ENCODE measurements at regions not wholly inside any gene's neighbourhood (a gene's known extent, or its start where the extent isn't known, plus 50 kb on each side); places are given as distances from the start of the nearest gene placed in this dataset.

DNA sequence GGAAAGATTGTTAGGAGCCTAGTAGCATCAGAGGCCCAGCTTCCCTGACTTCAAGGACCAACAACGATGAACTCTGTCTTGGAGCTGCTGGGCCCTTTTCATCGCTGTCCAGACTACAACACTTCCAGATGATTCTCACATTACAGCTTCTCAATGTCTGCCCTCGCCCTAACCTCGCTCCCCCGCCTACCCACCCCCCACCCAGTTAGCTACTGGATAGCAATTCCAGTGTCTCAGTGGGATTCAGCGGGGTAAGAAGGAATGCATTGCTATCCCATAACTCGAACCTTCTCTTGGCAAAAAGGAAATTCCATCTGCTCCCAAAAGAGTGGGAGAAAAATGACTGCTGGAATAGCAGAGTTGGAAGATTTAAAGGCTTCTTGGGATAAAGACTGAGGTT is 65.0 kb downstream of the RPL37A start:
- H3K4me3 ChIP-seq: no peak overlapping the region
- TF ChIP-seq POLR2AphosphoS5 (IDR thresholded peaks at IDR 0.05) (no peak), CTCF (IDR thresholded peaks at IDR 0.05) (no peak), POLR2A (IDR thresholded peaks at IDR 0.05) (no peak), EP300 (IDR thresholded peaks at IDR 0.05) (no peak)
- no peak for DNase-seq (ENCODE audit: low spot score in 2 of 2)
- H3K4me1 ChIP-seq: peaks cover 12% of the 10 kb centered on the region
- H3K36me3 ChIP-seq: no peaks in the 10 kb centered on the region
- no peak overlapping the region for H3K27ac ChIP-seq
- WGBS: 82% methylated on average over 7 of the region's 7 CpGs
- no peaks in the 10 kb centered on the region for H3K27me3 ChIP-seq
- H3K9me3 ChIP-seq: no peaks in the 10 kb centered on the region

DNA sequence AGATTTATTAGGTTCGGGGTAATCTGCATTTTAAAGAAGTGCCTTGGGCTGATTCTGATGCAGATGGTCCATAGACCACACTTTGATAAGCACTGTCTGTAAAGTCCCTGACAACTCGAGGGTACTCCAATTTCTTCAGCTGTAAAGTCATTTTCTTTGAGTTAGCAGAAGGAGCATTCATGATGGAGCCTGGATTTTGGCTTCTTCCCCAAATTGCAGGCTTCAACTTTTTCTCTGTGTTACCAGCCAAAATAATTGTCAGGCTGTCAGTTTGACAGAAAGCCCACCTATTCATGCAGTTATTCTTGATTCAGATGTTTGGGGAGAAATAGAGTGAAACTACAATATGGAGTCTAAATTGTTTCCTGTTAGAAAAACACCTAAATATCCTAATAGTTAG is 66.0 kb downstream of the RPL37A start:
- H3K4me3 ChIP-seq: no peak overlapping the region
- H3K9me3 ChIP-seq: no peaks in the 10 kb centered on the region
- TF ChIP-seq CTCF (IDR thresholded peaks at IDR 0.05) (no peak), POLR2A (IDR thresholded peaks at IDR 0.05) (no peak), EP300 (IDR thresholded peaks at IDR 0.05) (no peak), POLR2AphosphoS5 (IDR thresholded peaks at IDR 0.05) (no peak)
- H3K36me3 ChIP-seq: no peaks in the 10 kb centered on the region
- H3K27ac ChIP-seq: no peak overlapping the region
- DNase-seq (ENCODE audit: low spot score in 2 of 2): no peak
- 80% methylated on average over 2 of the region's 2 CpGs for WGBS
- no peaks in the 10 kb centered on the region for H3K27me3 ChIP-seq
- peaks cover 13% of the 10 kb centered on the region for H3K4me1 ChIP-seq

GRCh38 chr2:216565956-216566355 is 67.3 kb upstream of the IGFBP2 start:
- Histone ChIP-seq H3K27me3 (no peaks in the 10 kb centered on the region), H3K9me3 (no peaks in the 10 kb centered on the region), H3K4me3 (no peak overlapping the region), H3K4me1 (peaks cover 13% of the 10 kb centered on the region), H3K27ac (no peak overlapping the region), H3K36me3 (no peaks in the 10 kb centered on the region)
- WGBS: 80% methylated on average over 7 of the region's 7 CpGs
- TF ChIP-seq POLR2AphosphoS5 (IDR thresholded peaks at IDR 0.05) (no peak), POLR2A (IDR thresholded peaks at IDR 0.05) (no peak), CTCF (IDR thresholded peaks at IDR 0.05) (no peak), EP300 (IDR thresholded peaks at IDR 0.05) (no peak)
- DNase-seq (ENCODE audit: low spot score in 2 of 2): no peak

GRCh38 chr2:216568576-216568975 is 64.6 kb upstream of the IGFBP2 start:
- no peak for TF ChIP-seq POLR2A (IDR thresholded peaks at IDR 0.05)
- no peak for TF ChIP-seq POLR2AphosphoS5 (IDR thresholded peaks at IDR 0.05)
- no peak for TF ChIP-seq EP300 (IDR thresholded peaks at IDR 0.05)
- TF ChIP-seq CTCF (IDR thresholded peaks at IDR 0.05): no peak
- H3K27me3 ChIP-seq: no peaks in the 10 kb centered on the region
- peaks cover 8% of the 10 kb centered on the region for H3K4me1 ChIP-seq
- DNase-seq (ENCODE audit: low spot score in 2 of 2): no peak
- WGBS: 71% methylated on average over 3 of the region's 3 CpGs
- H3K27ac ChIP-seq: no peak overlapping the region
- no peaks in the 10 kb centered on the region for H3K9me3 ChIP-seq
- no peaks in the 10 kb centered on the region for H3K36me3 ChIP-seq
- H3K4me3 ChIP-seq: no peak overlapping the region

DNA sequence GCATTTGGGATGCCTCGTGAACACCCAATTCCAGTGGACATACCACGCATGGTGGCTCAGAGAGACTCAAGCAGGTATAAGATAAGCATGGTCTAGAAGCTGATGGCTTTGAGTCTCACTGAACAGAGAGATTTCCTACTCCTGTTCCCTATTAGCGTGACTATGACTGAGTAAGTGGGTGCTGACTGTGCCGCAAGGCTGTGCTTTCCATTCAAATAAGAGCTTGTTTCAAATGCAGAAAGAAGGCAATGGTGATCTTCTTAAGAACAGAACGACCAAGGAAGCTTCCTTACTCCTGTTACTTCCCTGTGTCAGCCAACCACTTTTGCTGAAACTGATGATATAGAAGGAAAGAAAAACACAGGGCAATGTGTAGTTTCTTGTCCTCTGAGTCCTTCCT is 63.5 kb upstream of the IGFBP2 start:
- Histone ChIP-seq H3K4me3 (no peak overlapping the region), H3K27me3 (no peaks in the 10 kb centered on the region), H3K27ac (no peak overlapping the region), H3K36me3 (no peaks in the 10 kb centered on the region), H3K4me1 (peaks cover 8% of the 10 kb centered on the region), H3K9me3 (no peaks in the 10 kb centered on the region)
- 92% methylated on average over 5 of the region's 5 CpGs for WGBS
- TF ChIP-seq CTCF (IDR thresholded peaks at IDR 0.05): no peak
- no peak for TF ChIP-seq POLR2AphosphoS5 (IDR thresholded peaks at IDR 0.05)
- no peak for TF ChIP-seq EP300 (IDR thresholded peaks at IDR 0.05)
- TF ChIP-seq POLR2A (IDR thresholded peaks at IDR 0.05): no peak
- no peak for DNase-seq (ENCODE audit: low spot score in 2 of 2)

Data from suprapubic skin (tissue), 4 donors.